HL-60 (cell line): ENCODE measurements at regions not wholly inside any gene's neighbourhood (a gene's known extent, or its start where the extent isn't known, plus 50 kb on each side); places are given as distances from the start of the nearest gene placed in this dataset.

ENCODE experiments used
- DNase-seq, 2 experiments: peaks; one replicate each; pipeline ENCODE4 v3.0.0-alpha.2; 2010 to 2020; ENCODE audit warnings: low read depth in 1 of 2, low spot score in 1 of 2
- H3K27ac ChIP-seq: fragments of 250-450 bp; sonication (Bioruptor Pico); replicated peaks from 2 replicates; pipeline ENCODE4 v1.5.1; 2020; ENCODE audit warnings: mild to moderate bottlenecking, moderate library complexity
- H3K27me3 ChIP-seq: fragments of 250-450 bp; sonication (Bioruptor Pico); 2 replicates; pipeline ENCODE4 v1.5.1; 2021; ENCODE audit warnings: mild to moderate bottlenecking, moderate library complexity; ENCODE audit not compliant: insufficient read depth, poor library complexity, severe bottlenecking
- H3K4me3 ChIP-seq: replicated peaks from 2 replicates; pipeline ENCODE4 v1.5.1; 2011; ENCODE audit warnings: mild to moderate bottlenecking, control low read depth, low read length; ENCODE audit not compliant: insufficient read depth
- GABPA ChIP-seq: IDR thresholded peaks from 2 replicates; pipeline ENCODE4 v1.6.1; 2012; ENCODE audit warnings: low read depth
- POLR2AphosphoS5 ChIP-seq: IDR thresholded peaks from 2 replicates; pipeline ENCODE4 v1.6.1; 2012; ENCODE audit warnings: low read depth
- SPI1 ChIP-seq: IDR thresholded peaks from 2 replicates; pipeline ENCODE4 v1.6.1; 2012; ENCODE audit warnings: low read depth, mild to moderate bottlenecking, borderline replicate concordance
- TF ChIP-seq, protein P1 (sequence below): IDR thresholded peaks from 2 replicates; pipeline ENCODE4 v1.6.1; 2012; ENCODE audit warnings: low read depth; ENCODE audit not compliant: insufficient replicate concordance
- TF ChIP-seq, protein P2 (sequence below): IDR thresholded peaks from one replicate; pipeline ENCODE4 v1.5.1; 2011; ENCODE audit warnings: low read length, control low read depth, inconsistent platforms; ENCODE audit not compliant: insufficient read depth

DNA sequence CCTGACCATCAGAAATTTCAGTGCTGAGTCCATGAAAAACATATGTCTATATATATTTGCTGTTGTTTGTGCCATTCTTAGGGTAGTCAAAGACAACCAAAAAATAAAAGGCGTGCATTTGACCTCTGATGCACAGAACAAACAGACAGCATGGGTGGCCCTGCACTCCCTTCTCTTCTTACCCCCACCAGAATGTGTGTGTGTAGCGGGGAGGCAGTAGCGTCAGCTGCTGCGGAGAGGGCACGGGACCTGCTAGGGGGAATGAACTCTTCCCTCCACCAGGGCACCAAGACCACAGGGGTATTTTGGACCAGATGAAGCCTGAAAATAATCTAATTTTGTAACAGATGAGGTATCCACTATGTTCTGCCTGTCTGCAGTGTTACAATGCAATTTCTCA, 277.7 kb upstream of the ZNF32 start:
- TF ChIP-seq GABPA (no peak), POLR2AphosphoS5 (no peak), SPI1 (no peak)
- TF ChIP-seq, protein P1, sequence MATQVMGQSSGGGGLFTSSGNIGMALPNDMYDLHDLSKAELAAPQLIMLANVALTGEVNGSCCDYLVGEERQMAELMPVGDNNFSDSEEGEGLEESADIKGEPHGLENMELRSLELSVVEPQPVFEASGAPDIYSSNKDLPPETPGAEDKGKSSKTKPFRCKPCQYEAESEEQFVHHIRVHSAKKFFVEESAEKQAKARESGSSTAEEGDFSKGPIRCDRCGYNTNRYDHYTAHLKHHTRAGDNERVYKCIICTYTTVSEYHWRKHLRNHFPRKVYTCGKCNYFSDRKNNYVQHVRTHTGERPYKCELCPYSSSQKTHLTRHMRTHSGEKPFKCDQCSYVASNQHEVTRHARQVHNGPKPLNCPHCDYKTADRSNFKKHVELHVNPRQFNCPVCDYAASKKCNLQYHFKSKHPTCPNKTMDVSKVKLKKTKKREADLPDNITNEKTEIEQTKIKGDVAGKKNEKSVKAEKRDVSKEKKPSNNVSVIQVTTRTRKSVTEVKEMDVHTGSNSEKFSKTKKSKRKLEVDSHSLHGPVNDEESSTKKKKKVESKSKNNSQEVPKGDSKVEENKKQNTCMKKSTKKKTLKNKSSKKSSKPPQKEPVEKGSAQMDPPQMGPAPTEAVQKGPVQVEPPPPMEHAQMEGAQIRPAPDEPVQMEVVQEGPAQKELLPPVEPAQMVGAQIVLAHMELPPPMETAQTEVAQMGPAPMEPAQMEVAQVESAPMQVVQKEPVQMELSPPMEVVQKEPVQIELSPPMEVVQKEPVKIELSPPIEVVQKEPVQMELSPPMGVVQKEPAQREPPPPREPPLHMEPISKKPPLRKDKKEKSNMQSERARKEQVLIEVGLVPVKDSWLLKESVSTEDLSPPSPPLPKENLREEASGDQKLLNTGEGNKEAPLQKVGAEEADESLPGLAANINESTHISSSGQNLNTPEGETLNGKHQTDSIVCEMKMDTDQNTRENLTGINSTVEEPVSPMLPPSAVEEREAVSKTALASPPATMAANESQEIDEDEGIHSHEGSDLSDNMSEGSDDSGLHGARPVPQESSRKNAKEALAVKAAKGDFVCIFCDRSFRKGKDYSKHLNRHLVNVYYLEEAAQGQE = no peak
- TF ChIP-seq, protein P2, sequence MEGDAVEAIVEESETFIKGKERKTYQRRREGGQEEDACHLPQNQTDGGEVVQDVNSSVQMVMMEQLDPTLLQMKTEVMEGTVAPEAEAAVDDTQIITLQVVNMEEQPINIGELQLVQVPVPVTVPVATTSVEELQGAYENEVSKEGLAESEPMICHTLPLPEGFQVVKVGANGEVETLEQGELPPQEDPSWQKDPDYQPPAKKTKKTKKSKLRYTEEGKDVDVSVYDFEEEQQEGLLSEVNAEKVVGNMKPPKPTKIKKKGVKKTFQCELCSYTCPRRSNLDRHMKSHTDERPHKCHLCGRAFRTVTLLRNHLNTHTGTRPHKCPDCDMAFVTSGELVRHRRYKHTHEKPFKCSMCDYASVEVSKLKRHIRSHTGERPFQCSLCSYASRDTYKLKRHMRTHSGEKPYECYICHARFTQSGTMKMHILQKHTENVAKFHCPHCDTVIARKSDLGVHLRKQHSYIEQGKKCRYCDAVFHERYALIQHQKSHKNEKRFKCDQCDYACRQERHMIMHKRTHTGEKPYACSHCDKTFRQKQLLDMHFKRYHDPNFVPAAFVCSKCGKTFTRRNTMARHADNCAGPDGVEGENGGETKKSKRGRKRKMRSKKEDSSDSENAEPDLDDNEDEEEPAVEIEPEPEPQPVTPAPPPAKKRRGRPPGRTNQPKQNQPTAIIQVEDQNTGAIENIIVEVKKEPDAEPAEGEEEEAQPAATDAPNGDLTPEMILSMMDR = no peak
- no peaks in the 10 kb centered on the region for H3K27me3 ChIP-seq
- H3K4me3 ChIP-seq = no peak overlapping the region
- H3K27ac ChIP-seq = no peak overlapping the region
- DNase-seq = no peak

DNA sequence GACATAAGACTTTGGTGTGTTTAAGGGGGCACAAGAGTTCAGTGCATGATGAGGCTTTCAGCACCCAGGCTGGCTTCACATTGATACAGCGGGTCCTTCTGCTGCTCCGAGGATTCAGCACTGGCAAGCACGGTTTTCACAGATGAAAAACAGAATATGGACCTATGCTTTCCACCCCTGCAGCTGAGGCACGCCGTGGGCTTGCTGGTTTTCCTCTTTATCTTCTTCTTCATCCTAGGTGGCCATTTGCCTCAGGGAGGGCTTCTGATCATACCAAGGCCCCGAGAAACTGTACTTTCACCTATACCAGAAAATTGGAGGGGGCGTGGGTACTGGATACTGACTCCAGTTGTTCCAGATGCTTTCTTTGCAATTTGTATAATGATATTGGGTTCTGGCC, 277.1 kb upstream of the ZNF32 start:
- Histone ChIP-seq H3K27me3 (no peaks in the 10 kb centered on the region), H3K27ac (no peak overlapping the region), H3K4me3 (no peak overlapping the region)
- TF ChIP-seq, protein P1 = no peak
- TF ChIP-seq, protein P2 = no peak
- TF ChIP-seq GABPA (no peak), SPI1 (no peak), POLR2AphosphoS5 (no peak)
- DNase-seq = no peak

DNA sequence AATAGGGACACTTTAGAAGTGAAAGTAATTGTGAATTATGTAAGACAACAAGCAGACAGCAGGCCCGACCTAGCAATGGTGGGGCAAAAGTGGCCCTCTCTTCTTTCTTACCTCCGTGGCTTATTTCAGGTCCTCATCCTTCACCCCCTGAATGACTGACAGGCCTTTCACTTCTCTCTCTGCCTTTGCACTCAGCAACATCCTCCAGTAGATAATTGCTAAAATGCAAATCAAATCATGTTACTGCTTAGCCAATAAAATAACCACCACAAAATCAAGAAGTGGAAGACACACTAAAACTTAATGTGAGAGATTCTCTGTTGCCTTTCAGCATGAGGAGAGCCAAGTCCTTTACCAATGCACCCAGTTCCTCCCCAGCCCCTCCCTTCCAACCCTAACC, 274.6 kb upstream of the ZNF32 start:
- TF ChIP-seq POLR2AphosphoS5 (no peak), SPI1 (no peak), GABPA (no peak)
- TF ChIP-seq, protein P2 = no peak
- TF ChIP-seq, protein P1 = no peak
- no peak overlapping the region for H3K27ac ChIP-seq
- H3K27me3 ChIP-seq = no peaks in the 10 kb centered on the region

More for the DNA sequence above, 274.6 kb upstream of the ZNF32 start:
- no peak overlapping the region for H3K4me3 ChIP-seq
- DNase-seq = no peak
